Uterus (tissue), 3 donors: ENCODE measurements at regions not wholly inside any gene's neighbourhood (a gene's known extent, or its start where the extent isn't known, plus 50 kb on each side); places are given as distances from the start of the nearest gene placed in this dataset.
"Not testable (repeated sequence)": the region's sequence is repeated elsewhere in the genome, so short reads cannot be mapped to it uniquely, and the experiment has no call there.

Source experiments
- DNase-seq, 2 donors: peaks; one replicate each; pipeline ENCODE4 v3.0.0-alpha.2; 2019 to 2020
- H3K27ac ChIP-seq, 2 donors: fragments of 200-600 bp; sonication (generic); 1 replicate in 1 of 2; 2 replicates in 1 of 2; pipeline ENCODE4 v1.5.1; 2016 to 2018
- H3K27me3 ChIP-seq, 2 donors: fragments of 200-600 bp; sonication (generic); one replicate each; pipeline ENCODE4 v1.5.1; 2018 to 2019; ENCODE audit warnings: control low read depth in 1 of 2
- H3K36me3 ChIP-seq, 2 donors: fragments of 200-600 bp; sonication (generic); one replicate each; pipeline ENCODE4 v1.5.1; 2019; ENCODE audit warnings: control low read depth in 1 of 2
- H3K4me1 ChIP-seq, 2 donors: fragments of 200-600 bp; sonication (generic); one replicate each; pipeline ENCODE4 v1.5.1; 2018 to 2019; ENCODE audit warnings: control low read depth in 1 of 2
- H3K4me3 ChIP-seq, 2 donors: fragments of 200-600 bp; sonication (generic); 1 replicate in 1 of 2; 2 replicates in 1 of 2; pipeline ENCODE4 v1.5.1; 2018 to 2019; ENCODE audit warnings: mild to moderate bottlenecking in 1 of 2
- H3K9me3 ChIP-seq, 2 donors: fragments of 200-600 bp; sonication (generic); one replicate each; pipeline ENCODE4 v1.5.1; 2019; ENCODE audit warnings: control low read depth in 1 of 2
- CTCF ChIP-seq, 4 experiments: fragments of 200-600 bp in 2 of 4; fragments of 450-650 bp in 2 of 4; sonication (generic) in 2 of 4; IDR thresholded peaks; one replicate each; pipeline ENCODE4 v1.5.1; 2016 to 2019; ENCODE audit warnings: antibody characterized with exemption in 4 of 4, mild to moderate bottlenecking in 2 of 4, moderate library complexity in 1 of 4
- POLR2A ChIP-seq, 2 donors: fragments of 450-650 bp; IDR thresholded peaks; one replicate each; pipeline ENCODE4 v1.6.1; 2016; ENCODE audit warnings: antibody characterized with exemption in 2 of 2, mild to moderate bottlenecking in 1 of 2, moderate library complexity in 1 of 2
- intact Hi-C: fragments of 100-400 bp; cut with DNase I; formaldehyde crosslinking; loops from one replicate; pipeline ENCODE4 v1.15.1; 2023; ENCODE audit warnings: low total_unique reads
- donor health status: DM: yes; HTN: yes; CAD: no.

GRCh38 chr2:226286916-226287315 is 512.7 kb downstream of the IRS1 start:
- Histone ChIP-seq H3K27me3 (no peaks in the 10 kb centered on the region), H3K4me3 (no peak overlapping the region), H3K9me3 (peaks cover 0 to 6% of the 10 kb centered on the region in 2 donors), H3K36me3 (no peaks in the 10 kb centered on the region), H3K4me1 (no peaks in the 10 kb centered on the region), H3K27ac (no peak overlapping the region)
- intact Hi-C loops, result no loop called here
- DNase-seq, result no peak
- TF ChIP-seq POLR2A (IDR thresholded peaks at IDR 0.05), result no peak
- no peak for TF ChIP-seq CTCF (IDR thresholded peaks at IDR 0.05)

- H3K27me3 ChIP-seq, result no peaks in the 10 kb centered on the region
- no peaks in the 10 kb centered on the region for H3K36me3 ChIP-seq
- no peak for DNase-seq
- H3K9me3 ChIP-seq, result no peaks in the 10 kb centered on the region
- H3K4me1 ChIP-seq, result no peaks in the 10 kb centered on the region
- H3K27ac ChIP-seq, result no peak overlapping the region
- H3K4me3 ChIP-seq, result no peak overlapping the region
- intact Hi-C loops, result no loop called here
- TF ChIP-seq CTCF (IDR thresholded peaks at IDR 0.05) (no peak), POLR2A (IDR thresholded peaks at IDR 0.05) (no peak)
Measured at GRCh38 chr2:226283796-226284195, 515.8 kb downstream of the IRS1 start.

GRCh38 chr2:226282151-226282550 is 517.5 kb downstream of the IRS1 start:
- Histone ChIP-seq H3K4me3 (no peak overlapping the region), H3K4me1 (no peaks in the 10 kb centered on the region), H3K36me3 (no peaks in the 10 kb centered on the region), H3K27ac (no peak overlapping the region), H3K9me3 (no peaks in the 10 kb centered on the region), H3K27me3 (no peaks in the 10 kb centered on the region)
- no peak for DNase-seq
- TF ChIP-seq POLR2A (IDR thresholded peaks at IDR 0.05) (no peak), CTCF (IDR thresholded peaks at IDR 0.05) (no peak)
- intact Hi-C loops, result no loop called here

- H3K9me3 ChIP-seq, H3K27ac ChIP-seq, H3K36me3 ChIP-seq, H3K4me3 ChIP-seq, H3K27me3 ChIP-seq, intact Hi-C loops, DNase-seq, H3K4me1 ChIP-seq: not testable (repeated sequence)
Measured at GRCh38 chr2:226280136-226280535, 519.5 kb downstream of the IRS1 start.

GRCh38 chr2:226275215-226275614 is 524.4 kb downstream of the IRS1 start:
- intact Hi-C loops, result no loop called here
- Histone ChIP-seq H3K27ac (no peak overlapping the region), H3K9me3 (no peaks in the 10 kb centered on the region), H3K4me3 (no peak overlapping the region), H3K36me3 (no peaks in the 10 kb centered on the region), H3K27me3 (no peaks in the 10 kb centered on the region), H3K4me1 (no peaks in the 10 kb centered on the region)
- no peak for DNase-seq
- no peak for TF ChIP-seq POLR2A (IDR thresholded peaks at IDR 0.05)
- no peak for TF ChIP-seq CTCF (IDR thresholded peaks at IDR 0.05)

GRCh38 chr2:226274143-226274542 is 525.5 kb downstream of the IRS1 start:
- intact Hi-C loops, result no loop called here
- Histone ChIP-seq H3K4me3 (no peak overlapping the region), H3K27ac (no peak overlapping the region), H3K4me1 (no peaks in the 10 kb centered on the region), H3K9me3 (no peaks in the 10 kb centered on the region), H3K27me3 (no peaks in the 10 kb centered on the region), H3K36me3 (no peaks in the 10 kb centered on the region)
- DNase-seq, result no peak
- TF ChIP-seq POLR2A (IDR thresholded peaks at IDR 0.05), result no peak
- no peak for TF ChIP-seq CTCF (IDR thresholded peaks at IDR 0.05)
